H1 (cell line): ENCODE measurements at regions not wholly inside any gene's neighbourhood (a gene's known extent, or its start where the extent isn't known, plus 50 kb on each side); places are given as distances from the start of the nearest gene placed in this dataset.

ENCODE experiments used
- BCL11A ChIP-seq, 2 experiments: IDR thresholded peaks; one replicate each; pipeline ENCODE4 v1.6.1; 2011; ENCODE audit warnings: low read depth in 2 of 2, low read length in 2 of 2, mild to moderate bottlenecking in 2 of 2
- JUND ChIP-seq: IDR thresholded peaks from 2 replicates; pipeline ENCODE4 v1.6.1; 2011; ENCODE audit warnings: mild to moderate bottlenecking, improper control_type of control experiment, low read length
- RAD21 ChIP-seq, 2 experiments: IDR thresholded peaks in 1 of 2; conservative IDR thresholded peaks in 1 of 2; 2 replicates each; pipeline ENCODE4 v1.6.1; 2011; ENCODE audit warnings: low read depth in 2 of 2, low read length in 2 of 2, improper control_type of control experiment in 1 of 2, inconsistent platforms in 1 of 2, mild to moderate bottlenecking in 1 of 2, moderate library complexity in 1 of 2
- SIRT6 ChIP-seq: IDR thresholded peaks from one replicate; pipeline ENCODE4 v1.7.1; 2012; ENCODE audit warnings: low read length, inconsistent platforms
- TEAD4 ChIP-seq: IDR thresholded peaks from 2 replicates; pipeline ENCODE4 v1.6.1; 2012; ENCODE audit warnings: low read depth, low read length, inconsistent platforms, mixed read lengths
- TF ChIP-seq, protein P1 (sequence below): IDR thresholded peaks from 2 replicates; pipeline ENCODE4 v1.6.1; 2011; ENCODE audit warnings: low read length, improper control_type of control experiment

DNA sequence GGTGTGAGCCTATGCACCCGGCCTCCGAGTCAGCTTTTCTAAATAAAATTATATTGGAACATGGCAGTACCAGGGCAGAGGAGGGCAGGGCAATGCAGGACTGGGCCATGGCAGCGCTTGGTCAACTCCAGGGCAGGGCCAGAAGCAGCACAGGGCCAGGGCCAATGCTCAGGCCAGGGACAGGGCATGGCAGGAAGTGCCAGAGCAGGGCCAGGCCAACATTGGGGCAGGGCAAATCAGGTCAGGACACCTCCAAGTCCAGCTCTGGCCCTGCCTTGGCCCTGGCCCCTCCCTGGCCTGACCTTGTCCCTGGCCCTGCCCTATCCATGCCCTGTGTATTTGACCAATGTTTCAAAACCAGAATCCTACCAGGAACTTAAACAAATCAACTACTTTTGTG, 156.1 kb downstream of the LIPI start (continued):
- TF ChIP-seq, protein P1, sequence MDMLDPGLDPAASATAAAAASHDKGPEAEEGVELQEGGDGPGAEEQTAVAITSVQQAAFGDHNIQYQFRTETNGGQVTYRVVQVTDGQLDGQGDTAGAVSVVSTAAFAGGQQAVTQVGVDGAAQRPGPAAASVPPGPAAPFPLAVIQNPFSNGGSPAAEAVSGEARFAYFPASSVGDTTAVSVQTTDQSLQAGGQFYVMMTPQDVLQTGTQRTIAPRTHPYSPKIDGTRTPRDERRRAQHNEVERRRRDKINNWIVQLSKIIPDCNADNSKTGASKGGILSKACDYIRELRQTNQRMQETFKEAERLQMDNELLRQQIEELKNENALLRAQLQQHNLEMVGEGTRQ: no peak
- no peak for TF ChIP-seq JUND
- no peak for TF ChIP-seq RAD21 (IDR thresholded peaks at IDR 0.05 in 1 of 2, conservative IDR thresholded peaks at IDR 0.05 in 1 of 2; ENCODE audit: low read depth in 2 of 2, low read length in 2 of 2)
- TF ChIP-seq SIRT6: no peak
- no peak for TF ChIP-seq TEAD4
- no peak for TF ChIP-seq BCL11A (IDR thresholded peaks at IDR 0.05; ENCODE audit: low read depth in 2 of 2, low read length in 2 of 2)
